ENCODE measurements at regions not wholly inside any gene's neighbourhood (a gene's known extent, or its start where the extent isn't known, plus 50 kb on each side); places are given as distances from the start of the nearest gene placed in this dataset.

DNA sequence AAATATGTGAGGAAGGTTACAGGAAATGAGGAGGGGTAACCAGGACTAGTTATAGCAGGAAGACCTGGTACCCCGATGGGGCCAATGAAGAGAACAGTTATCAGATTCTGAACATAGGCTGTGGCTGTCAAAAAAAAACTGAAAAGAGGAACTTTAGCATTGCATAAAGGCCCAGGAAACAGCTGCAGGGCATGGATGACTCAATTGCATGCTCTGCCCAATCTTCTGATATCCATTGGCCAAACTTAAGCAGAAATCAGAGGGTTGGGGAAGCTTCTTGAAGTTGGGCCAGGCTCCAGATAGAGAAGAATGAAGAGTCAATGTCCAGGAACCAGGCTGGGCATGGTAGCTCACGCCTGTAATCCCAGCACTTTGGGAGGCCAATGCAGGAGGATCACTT lies 1222.4 kb upstream of the PRKX start:
- no peak overlapping the region for H3K4me3 ChIP-seq (ENCODE audit: low read length)
- no peaks in the 10 kb centered on the region for H3K27me3 ChIP-seq (ENCODE audit: insufficient read depth, low read length, poor library complexity, severe bottlenecking)
- no peaks in the 10 kb centered on the region for H3K36me3 ChIP-seq (ENCODE audit: insufficient read depth, low read length)
- no peaks in the 10 kb centered on the region for H3K9me3 ChIP-seq (ENCODE audit: low read length)
- Mint-ChIP-seq H3K27me3 (no peaks in the 10 kb centered on the region), H3K27ac (no peak overlapping the region), H3K4me1 (no peaks in the 10 kb centered on the region), H3K36me3 (no peaks in the 10 kb centered on the region), H3K4me3 (no peak overlapping the region), H3K9me3 (peaks cover 5 to 13% (median 8%) of the 10 kb centered on the region in 5 donors)
- no peaks in the 10 kb centered on the region for H3K4me1 ChIP-seq (ENCODE audit: insufficient read depth, low read length)
- H3K27ac ChIP-seq (ENCODE audit: low read depth, low read length): no peak overlapping the region
- POLR2A ChIA-PET: no interaction called here
- no peak for DNase-seq
- CTCF ChIA-PET: no interaction called here

DNA sequence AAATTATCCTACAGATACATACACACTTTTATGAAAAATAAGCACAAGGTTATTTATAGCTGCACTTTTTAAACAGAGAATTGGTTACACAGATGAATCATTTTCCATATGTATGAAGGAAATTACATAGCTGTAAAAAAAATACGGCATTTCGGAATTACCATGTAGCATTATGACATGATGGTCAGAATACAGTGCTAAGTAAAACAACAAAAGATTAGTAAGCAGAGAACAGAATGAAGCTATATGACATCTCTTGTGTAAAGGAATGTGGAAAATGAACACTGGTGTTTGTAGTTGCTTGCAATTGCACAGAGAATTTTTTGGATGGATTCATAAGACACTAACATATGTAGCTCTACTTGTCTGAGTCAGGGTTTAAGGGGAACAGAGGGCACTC lies 1222.0 kb upstream of the PRKX start:
- Mint-ChIP-seq H3K36me3 (no peaks in the 10 kb centered on the region), H3K9me3 (peaks cover 7 to 13% (median 9%) of the 10 kb centered on the region in 5 donors), H3K27me3 (no peaks in the 10 kb centered on the region), H3K4me1 (no peaks in the 10 kb centered on the region), H3K27ac (no peak overlapping the region), H3K4me3 (no peak overlapping the region)
- POLR2A ChIA-PET: no interaction called here
- Histone ChIP-seq H3K4me1 (ENCODE audit: insufficient read depth, low read length) (no peaks in the 10 kb centered on the region), H3K4me3 (ENCODE audit: low read length) (no peak overlapping the region), H3K27me3 (ENCODE audit: insufficient read depth, low read length, poor library complexity, severe bottlenecking) (no peaks in the 10 kb centered on the region), H3K36me3 (ENCODE audit: insufficient read depth, low read length) (no peaks in the 10 kb centered on the region), H3K9me3 (ENCODE audit: low read length) (no peaks in the 10 kb centered on the region), H3K27ac (ENCODE audit: low read depth, low read length) (no peak overlapping the region)
- DNase-seq: no peak
- CTCF ChIA-PET: no interaction called here

DNA sequence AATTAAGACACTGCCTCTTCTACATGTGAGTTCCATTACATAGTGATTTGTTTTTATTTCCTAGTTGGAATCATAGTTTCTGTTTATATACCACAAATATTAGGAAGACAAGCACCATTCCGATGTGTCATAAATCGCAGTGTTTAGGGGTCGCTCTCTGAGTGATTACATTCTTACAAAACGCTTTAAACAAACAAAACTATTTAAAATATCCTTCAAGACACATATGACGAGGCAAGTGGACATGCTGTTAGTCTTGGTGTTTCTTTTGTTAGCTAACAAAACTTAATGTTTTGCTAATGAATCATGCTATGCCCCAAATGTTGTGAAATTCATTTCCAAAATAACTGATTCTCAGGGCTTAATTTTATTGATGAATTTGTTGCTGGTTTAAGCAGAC lies 1219.3 kb upstream of the PRKX start:
- POLR2A ChIA-PET: no interaction called here
- H3K27me3 Mint-ChIP-seq: no peaks in the 10 kb centered on the region
- no peaks in the 10 kb centered on the region for H3K27me3 ChIP-seq (ENCODE audit: insufficient read depth, low read length, poor library complexity, severe bottlenecking)
- H3K36me3 Mint-ChIP-seq: no peaks in the 10 kb centered on the region
- CTCF ChIA-PET: no interaction called here
- no peaks in the 10 kb centered on the region for H3K4me1 ChIP-seq (ENCODE audit: insufficient read depth, low read length)
- H3K9me3 ChIP-seq (ENCODE audit: low read length): no peaks in the 10 kb centered on the region
- H3K4me3 Mint-ChIP-seq: no peak overlapping the region
- DNase-seq: no peak
- H3K4me1 Mint-ChIP-seq: no peaks in the 10 kb centered on the region
- no peak overlapping the region for H3K27ac ChIP-seq (ENCODE audit: low read depth, low read length)
- H3K36me3 ChIP-seq (ENCODE audit: insufficient read depth, low read length): no peaks in the 10 kb centered on the region
- H3K27ac Mint-ChIP-seq: no peak overlapping the region
- H3K4me3 ChIP-seq (ENCODE audit: low read length): no peak overlapping the region
- peaks cover 8 to 17% (median 10%) of the 10 kb centered on the region in 5 donors for H3K9me3 Mint-ChIP-seq

DNA sequence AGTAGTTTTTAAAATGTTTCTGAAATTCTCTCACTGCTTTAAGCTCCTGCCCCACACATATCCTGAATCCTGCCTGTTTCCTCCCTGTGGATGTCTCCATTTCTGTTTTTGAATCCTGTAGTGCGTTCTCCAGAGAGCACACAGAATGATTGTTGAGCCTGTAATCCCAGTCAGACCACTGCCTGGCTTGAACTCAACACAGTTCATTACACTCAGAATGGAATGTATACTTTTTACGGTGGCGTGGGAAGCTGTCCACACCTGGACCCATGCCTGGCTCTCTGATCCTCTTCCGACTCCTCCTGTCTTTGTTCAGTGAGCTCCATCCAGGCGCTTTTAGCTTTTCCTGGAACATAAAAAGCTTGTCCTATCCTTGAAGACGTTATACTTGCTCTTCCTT lies 1217.0 kb upstream of the PRKX start:
- Mint-ChIP-seq H3K36me3 (no peaks in the 10 kb centered on the region), H3K4me1 (no peaks in the 10 kb centered on the region), H3K27ac (peak overlapping the region in 1 of 8 donors; percentile 46), H3K9me3 (peaks cover 4 to 18% (median 10%) of the 10 kb centered on the region in 5 donors), H3K4me3 (no peak overlapping the region), H3K27me3 (no peaks in the 10 kb centered on the region)
- CTCF ChIA-PET: no interaction called here
- H3K4me1 ChIP-seq (ENCODE audit: insufficient read depth, low read length): no peaks in the 10 kb centered on the region
- DNase-seq: no peak
- no peak overlapping the region for H3K4me3 ChIP-seq (ENCODE audit: low read length)
- no peaks in the 10 kb centered on the region for H3K27me3 ChIP-seq (ENCODE audit: insufficient read depth, low read length, poor library complexity, severe bottlenecking)
- no peaks in the 10 kb centered on the region for H3K9me3 ChIP-seq (ENCODE audit: low read length)
- H3K36me3 ChIP-seq (ENCODE audit: insufficient read depth, low read length): no peaks in the 10 kb centered on the region
- no peak overlapping the region for H3K27ac ChIP-seq (ENCODE audit: low read depth, low read length)
- POLR2A ChIA-PET: no interaction called here

GRCh38 chrX:4925911-4926310 lies 1212.5 kb upstream of the PRKX start:
- Histone ChIP-seq H3K9me3 (ENCODE audit: low read length) (no peaks in the 10 kb centered on the region), H3K4me3 (ENCODE audit: low read length) (no peak overlapping the region), H3K27ac (ENCODE audit: low read depth, low read length) (no peak overlapping the region), H3K4me1 (ENCODE audit: insufficient read depth, low read length) (no peaks in the 10 kb centered on the region), H3K27me3 (ENCODE audit: insufficient read depth, low read length, poor library complexity, severe bottlenecking) (no peaks in the 10 kb centered on the region), H3K36me3 (ENCODE audit: insufficient read depth, low read length) (no peaks in the 10 kb centered on the region)
- POLR2A ChIA-PET: no interaction called here
- no peak overlapping the region for H3K4me3 Mint-ChIP-seq
- H3K27me3 Mint-ChIP-seq: no peaks in the 10 kb centered on the region
- peaks cover 3 to 11% (median 5%) of the 10 kb centered on the region in 5 donors for H3K9me3 Mint-ChIP-seq
- no peak overlapping the region for H3K27ac Mint-ChIP-seq
- no peaks in the 10 kb centered on the region for H3K36me3 Mint-ChIP-seq
- no peaks in the 10 kb centered on the region for H3K4me1 Mint-ChIP-seq
- CTCF ChIA-PET: no interaction called here
- no peak for DNase-seq

GRCh38 chrX:4909348-4909747 lies 1195.9 kb upstream of the PRKX start:
- no peaks in the 10 kb centered on the region for H3K27me3 Mint-ChIP-seq
- ChIA-PET CTCF (no interaction called here), POLR2A (no interaction called here)
- Histone ChIP-seq H3K9me3 (ENCODE audit: low read length) (no peaks in the 10 kb centered on the region), H3K36me3 (ENCODE audit: insufficient read depth, low read length) (no peaks in the 10 kb centered on the region), H3K4me3 (ENCODE audit: low read length) (no peak overlapping the region), H3K4me1 (ENCODE audit: insufficient read depth, low read length) (no peaks in the 10 kb centered on the region), H3K27me3 (ENCODE audit: insufficient read depth, low read length, poor library complexity, severe bottlenecking) (no peaks in the 10 kb centered on the region), H3K27ac (ENCODE audit: low read depth, low read length) (no peak overlapping the region)
- DNase-seq: no peak
- H3K36me3 Mint-ChIP-seq: no peaks in the 10 kb centered on the region
- peaks cover 0 to 13% (median 8%) of the 10 kb centered on the region in 5 donors for H3K9me3 Mint-ChIP-seq
- H3K4me1 Mint-ChIP-seq: no peaks in the 10 kb centered on the region
- H3K4me3 Mint-ChIP-seq: no peak overlapping the region
- no peak overlapping the region for H3K27ac Mint-ChIP-seq

- no peak overlapping the region for H3K27ac Mint-ChIP-seq
- Histone ChIP-seq H3K9me3 (ENCODE audit: low read length) (no peaks in the 10 kb centered on the region), H3K27me3 (ENCODE audit: insufficient read depth, low read length, poor library complexity, severe bottlenecking) (no peaks in the 10 kb centered on the region), H3K4me1 (ENCODE audit: insufficient read depth, low read length) (no peaks in the 10 kb centered on the region), H3K27ac (ENCODE audit: low read depth, low read length) (no peak overlapping the region), H3K4me3 (ENCODE audit: low read length) (no peak overlapping the region), H3K36me3 (ENCODE audit: insufficient read depth, low read length) (no peaks in the 10 kb centered on the region)
- H3K36me3 Mint-ChIP-seq: no peaks in the 10 kb centered on the region
- DNase-seq: no peak
- H3K4me3 Mint-ChIP-seq: no peak overlapping the region
- ChIA-PET CTCF (no interaction called here), POLR2A (no interaction called here)
- peaks cover 0 to 11% (median 7%) of the 10 kb centered on the region in 5 donors for H3K9me3 Mint-ChIP-seq
- H3K4me1 Mint-ChIP-seq: no peaks in the 10 kb centered on the region
- no peaks in the 10 kb centered on the region for H3K27me3 Mint-ChIP-seq
These were observed 1192.1 kb upstream of the PRKX start for GRCh38 chrX:4905576-4905975.

GRCh38 chrX:4881277-4881676 lies 1167.8 kb upstream of the PRKX start:
- Mint-ChIP-seq H3K4me3 (no peak overlapping the region), H3K36me3 (no peaks in the 10 kb centered on the region), H3K27me3 (no peaks in the 10 kb centered on the region), H3K27ac (no peak overlapping the region), H3K9me3 (peaks cover 0 to 8% (median 4%) of the 10 kb centered on the region in 5 donors), H3K4me1 (no peaks in the 10 kb centered on the region)
- Histone ChIP-seq H3K36me3 (ENCODE audit: insufficient read depth, low read length) (no peaks in the 10 kb centered on the region), H3K27me3 (ENCODE audit: insufficient read depth, low read length, poor library complexity, severe bottlenecking) (no peaks in the 10 kb centered on the region), H3K27ac (ENCODE audit: low read depth, low read length) (no peak overlapping the region), H3K4me1 (ENCODE audit: insufficient read depth, low read length) (no peaks in the 10 kb centered on the region), H3K4me3 (ENCODE audit: low read length) (no peak overlapping the region), H3K9me3 (ENCODE audit: low read length) (no peaks in the 10 kb centered on the region)
- ChIA-PET POLR2A (no interaction called here), CTCF (no interaction called here)
- no peak for DNase-seq

- no peaks in the 10 kb centered on the region for H3K27me3 Mint-ChIP-seq
- H3K4me3 ChIP-seq (ENCODE audit: low read length): no peak overlapping the region
- DNase-seq: no peak
- no peak overlapping the region for H3K27ac Mint-ChIP-seq
- no peaks in the 10 kb centered on the region for H3K36me3 ChIP-seq (ENCODE audit: insufficient read depth, low read length)
- no peaks in the 10 kb centered on the region for H3K4me1 Mint-ChIP-seq
- H3K9me3 Mint-ChIP-seq: peaks cover 0 to 17% (median 8%) of the 10 kb centered on the region in 5 donors
- H3K4me1 ChIP-seq (ENCODE audit: insufficient read depth, low read length): no peaks in the 10 kb centered on the region
- no peaks in the 10 kb centered on the region for H3K27me3 ChIP-seq (ENCODE audit: insufficient read depth, low read length, poor library complexity, severe bottlenecking)
- H3K27ac ChIP-seq (ENCODE audit: low read depth, low read length): no peak overlapping the region
- no peaks in the 10 kb centered on the region for H3K9me3 ChIP-seq (ENCODE audit: low read length)
- ChIA-PET POLR2A (no interaction called here), CTCF (no interaction called here)
- H3K36me3 Mint-ChIP-seq: no peaks in the 10 kb centered on the region
- no peak overlapping the region for H3K4me3 Mint-ChIP-seq
These were observed 1165.2 kb upstream of the PRKX start for GRCh38 chrX:4878640-4879039.

Data from CD8-positive, alpha-beta memory T cell (primary cell).